Neural cell (in vitro differentiated cells): ENCODE measurements at regions not wholly inside any gene's neighbourhood (a gene's known extent, or its start where the extent isn't known, plus 50 kb on each side); places are given as distances from the start of the nearest gene placed in this dataset.

Experiments
- H2AFZ ChIP-seq: fragments of 200-600, 300-800 bp; sonication (generic), shearing (Covaris generic); 2 replicates; pipeline ENCODE4 v1.6.0; 2014; ENCODE audit warnings: low read depth, mild to moderate bottlenecking, antibody characterized with exemption, low read length, moderate library complexity
- H3F3A ChIP-seq: fragments of 200-600 bp; shearing (Covaris generic); 2 replicates; pipeline ENCODE4 v1.6.1; 2016; ENCODE audit warnings: mild to moderate bottlenecking, moderate library complexity, mixed read lengths, antibody characterized with exemption, low read length; ENCODE audit not compliant: insufficient read depth, poor library complexity, severe bottlenecking
- H3K27ac ChIP-seq: fragments of 200-600, 300-800 bp; sonication (generic), shearing (Covaris generic); 2 replicates; pipeline ENCODE4 v1.5.1; 2014; ENCODE audit warnings: mild to moderate bottlenecking, low read length, moderate library complexity
- H3K27me3 ChIP-seq: fragments of 300-800, 200-600 bp; sonication (generic), shearing (Covaris generic); 2 replicates; pipeline ENCODE4 v1.6.0; 2014; ENCODE audit warnings: mild to moderate bottlenecking, low read depth, low read length, moderate library complexity; ENCODE audit not compliant: insufficient read depth
- H3K36me3 ChIP-seq: fragments of 300-800, 200-600 bp; sonication (generic), shearing (Covaris generic); 2 replicates; pipeline ENCODE4 v1.5.1; 2014; ENCODE audit warnings: mild to moderate bottlenecking, antibody characterized with exemption, low read length, moderate library complexity; ENCODE audit not compliant: insufficient read depth
- H3K4me2 ChIP-seq: fragments of 300-800, 200-600 bp; sonication (generic), shearing (Covaris generic); 2 replicates; pipeline ENCODE4 v1.6.0; 2014; ENCODE audit warnings: mild to moderate bottlenecking, low read length
- H3K4me3 ChIP-seq: fragments of 300-800, 200-600 bp; sonication (generic), shearing (Covaris generic); 2 replicates; pipeline ENCODE4 v1.5.1; 2014; ENCODE audit warnings: mild to moderate bottlenecking, low read length, moderate library complexity
- H3K79me2 ChIP-seq: fragments of 200-600 bp; shearing (Covaris generic); replicated peaks from 2 replicates; pipeline ENCODE4 v1.6.0; 2014; ENCODE audit warnings: mild to moderate bottlenecking, low read length, moderate library complexity; ENCODE audit not compliant: insufficient read depth
- H3K9ac ChIP-seq: fragments of 300-800, 200-600 bp; sonication (generic), shearing (Covaris generic); 2 replicates; pipeline ENCODE4 v1.6.1; 2016; ENCODE audit warnings: mild to moderate bottlenecking, low read length, mixed read lengths
- H3K9me2 ChIP-seq: fragments of 200-600 bp; shearing (Covaris generic); 2 replicates; pipeline ENCODE4 v1.6.1; 2016; ENCODE audit warnings: mild to moderate bottlenecking, low read length, mixed read lengths; ENCODE audit not compliant: insufficient read depth
- H3K9me3 ChIP-seq: fragments of 200-600, 300-800 bp; sonication (generic), shearing (Covaris generic); 2 replicates; pipeline ENCODE4 v1.6.1; 2016; ENCODE audit warnings: mild to moderate bottlenecking, mixed run types, low read length, moderate library complexity, mixed read lengths
- H4K20me1 ChIP-seq: fragments of 200-600 bp; shearing (Covaris generic); 2 replicates; pipeline ENCODE4 v1.6.1; 2016; ENCODE audit warnings: mild to moderate bottlenecking, mixed run types; ENCODE audit not compliant: insufficient read depth
- CTCF ChIP-seq: fragments of 450-650 bp; IDR thresholded peaks from 2 replicates; pipeline ENCODE4 v1.5.1; 2014; ENCODE audit warnings: antibody characterized with exemption, mild to moderate bottlenecking, moderate library complexity; ENCODE audit not compliant: poor library complexity, severe bottlenecking
- EP300 ChIP-seq: fragments of 450-650 bp; conservative IDR thresholded peaks from 2 replicates; pipeline ENCODE4 v1.6.1; 2014; ENCODE audit warnings: antibody characterized with exemption, mild to moderate bottlenecking, moderate library complexity; ENCODE audit not compliant: poor library complexity, severe bottlenecking
- MXI1 ChIP-seq: fragments of 450-650 bp; conservative IDR thresholded peaks from 2 replicates; pipeline ENCODE4 v1.6.1; 2014; ENCODE audit warnings: antibody characterized with exemption, mild to moderate bottlenecking; ENCODE audit not compliant: poor library complexity, severe bottlenecking
- POLR2AphosphoS5 ChIP-seq: IDR thresholded peaks from 2 replicates; pipeline ENCODE4 v1.6.1; 2012
- REST ChIP-seq: IDR thresholded peaks from 2 replicates; pipeline ENCODE4 v1.6.1; 2012; ENCODE audit warnings: borderline replicate concordance

GRCh38 chr3:14273901-14274611 is 95.4 kb downstream of the LSM3 start:
- Histone ChIP-seq H3K4me3 (no peak overlapping the region), H3F3A (no peaks in the 10 kb centered on the region)

GRCh38 chr3:14274612-14274936 is 96.0 kb downstream of the LSM3 start:
- no peak overlapping the region for H3K4me3 ChIP-seq
- H2AFZ ChIP-seq = no peak overlapping the region
- no peaks in the 10 kb centered on the region for H3K36me3 ChIP-seq
- H3F3A ChIP-seq = no peaks in the 10 kb centered on the region
- H3K9me3 ChIP-seq = no peaks in the 10 kb centered on the region
- TF ChIP-seq MXI1 = peak; percentile 25
- peak; percentile 3 for TF ChIP-seq EP300
- no peak for TF ChIP-seq POLR2AphosphoS5
- TF ChIP-seq CTCF = no peak
- TF ChIP-seq REST = no peak
- no peaks in the 10 kb centered on the region for H3K27me3 ChIP-seq
- H3K4me2 ChIP-seq = no peak overlapping the region
- H3K9me2 ChIP-seq = no peaks in the 10 kb centered on the region
- H3K27ac ChIP-seq = no peak overlapping the region
- H3K79me2 ChIP-seq = no peaks in the 10 kb centered on the region
- H3K9ac ChIP-seq = no peak overlapping the region
- H4K20me1 ChIP-seq = no peaks in the 10 kb centered on the region

More at GRCh38 chr3:14273901-14274611, 95.4 kb downstream of the LSM3 start:
- H3K27ac ChIP-seq = no peak overlapping the region
- TF ChIP-seq EP300 (peak; percentile 32), POLR2AphosphoS5 (no peak)
- H3K36me3 ChIP-seq = no peaks in the 10 kb centered on the region
- H3K79me2 ChIP-seq = no peaks in the 10 kb centered on the region
- H3K9ac ChIP-seq = no peak overlapping the region
- H3K9me3 ChIP-seq = no peaks in the 10 kb centered on the region
- H2AFZ ChIP-seq = no peak overlapping the region
- H4K20me1 ChIP-seq = no peaks in the 10 kb centered on the region
- no peaks in the 10 kb centered on the region for H3K9me2 ChIP-seq
- no peaks in the 10 kb centered on the region for H3K27me3 ChIP-seq
- no peak overlapping the region for H3K4me2 ChIP-seq

GRCh38 chr3:14274999-14275961 is 96.7 kb downstream of the LSM3 start:
- TF ChIP-seq EP300 (no peak), MXI1 (peak; percentile 7)
- H3K4me3 ChIP-seq = no peak overlapping the region
- H3K36me3 ChIP-seq = no peaks in the 10 kb centered on the region

More at GRCh38 chr3:14274999-14275961, 96.7 kb downstream of the LSM3 start:
- H3K9me3 ChIP-seq = no peaks in the 10 kb centered on the region
- H4K20me1 ChIP-seq = no peaks in the 10 kb centered on the region
- no peak overlapping the region for H3K27ac ChIP-seq
- H3F3A ChIP-seq = no peaks in the 10 kb centered on the region
- H2AFZ ChIP-seq = no peak overlapping the region
- H3K9me2 ChIP-seq = no peaks in the 10 kb centered on the region
- no peak overlapping the region for H3K9ac ChIP-seq
- no peaks in the 10 kb centered on the region for H3K27me3 ChIP-seq
- no peak overlapping the region for H3K4me2 ChIP-seq
- H3K79me2 ChIP-seq = no peaks in the 10 kb centered on the region
